ENCODE measurements at regions not wholly inside any gene's neighbourhood (a gene's known extent, or its start where the extent isn't known, plus 50 kb on each side); places are given as distances from the start of the nearest gene placed in this dataset.

DNA sequence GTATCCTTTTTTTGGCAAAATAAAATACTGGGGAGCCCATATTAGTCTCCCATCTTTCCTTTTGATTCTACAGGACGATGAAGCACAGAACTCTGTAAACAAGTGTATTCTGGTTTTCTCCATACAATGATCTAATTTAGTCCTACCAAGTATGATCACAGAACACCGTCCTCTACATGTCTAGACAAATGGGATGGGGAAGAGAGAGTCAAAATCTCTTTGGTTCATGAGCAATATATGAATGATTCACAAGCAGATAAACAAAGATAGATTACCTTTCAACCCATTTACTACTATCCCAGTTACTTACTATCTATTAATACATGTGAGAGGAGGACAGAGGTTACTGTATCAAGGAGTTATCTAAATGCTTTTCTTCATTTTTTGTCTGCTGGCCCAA, 352.4 kb upstream of the ACVR2A start:
- Mint-ChIP-seq H3K27ac (ENCODE audit: low read depth, unreplicated experiment) (no peak overlapping the region), H3K4me1 (ENCODE audit: insufficient read depth, unreplicated experiment) (no peaks in the 10 kb centered on the region), H3K36me3 (ENCODE audit: insufficient read depth, unreplicated experiment) (no peaks in the 10 kb centered on the region), H3K4me3 (ENCODE audit: unreplicated experiment) (no peak overlapping the region), H3K9me3 (ENCODE audit: unreplicated experiment) (no peaks in the 10 kb centered on the region), H3K27me3 (ENCODE audit: insufficient read depth, unreplicated experiment) (no peaks in the 10 kb centered on the region)
- DNase-seq (ENCODE audit: unreplicated experiment): no peak
- TF ChIP-seq, protein P1, sequence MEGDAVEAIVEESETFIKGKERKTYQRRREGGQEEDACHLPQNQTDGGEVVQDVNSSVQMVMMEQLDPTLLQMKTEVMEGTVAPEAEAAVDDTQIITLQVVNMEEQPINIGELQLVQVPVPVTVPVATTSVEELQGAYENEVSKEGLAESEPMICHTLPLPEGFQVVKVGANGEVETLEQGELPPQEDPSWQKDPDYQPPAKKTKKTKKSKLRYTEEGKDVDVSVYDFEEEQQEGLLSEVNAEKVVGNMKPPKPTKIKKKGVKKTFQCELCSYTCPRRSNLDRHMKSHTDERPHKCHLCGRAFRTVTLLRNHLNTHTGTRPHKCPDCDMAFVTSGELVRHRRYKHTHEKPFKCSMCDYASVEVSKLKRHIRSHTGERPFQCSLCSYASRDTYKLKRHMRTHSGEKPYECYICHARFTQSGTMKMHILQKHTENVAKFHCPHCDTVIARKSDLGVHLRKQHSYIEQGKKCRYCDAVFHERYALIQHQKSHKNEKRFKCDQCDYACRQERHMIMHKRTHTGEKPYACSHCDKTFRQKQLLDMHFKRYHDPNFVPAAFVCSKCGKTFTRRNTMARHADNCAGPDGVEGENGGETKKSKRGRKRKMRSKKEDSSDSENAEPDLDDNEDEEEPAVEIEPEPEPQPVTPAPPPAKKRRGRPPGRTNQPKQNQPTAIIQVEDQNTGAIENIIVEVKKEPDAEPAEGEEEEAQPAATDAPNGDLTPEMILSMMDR (IDR thresholded peaks at IDR 0.05; ENCODE audit: unreplicated experiment): no peak
- ChIA-PET POLR2A (no interaction called here), CTCF (interaction anchor here (1.8 kb wide), 1 partner anchor 10 kb away, joined by 6 read pairs; no protein-coding TSS in a partner anchor)
- intact Hi-C loops (cut with micrococcal nuclease): no loop called here
- no TSS peak for BruUV-seq (replicated peaks)

DNA sequence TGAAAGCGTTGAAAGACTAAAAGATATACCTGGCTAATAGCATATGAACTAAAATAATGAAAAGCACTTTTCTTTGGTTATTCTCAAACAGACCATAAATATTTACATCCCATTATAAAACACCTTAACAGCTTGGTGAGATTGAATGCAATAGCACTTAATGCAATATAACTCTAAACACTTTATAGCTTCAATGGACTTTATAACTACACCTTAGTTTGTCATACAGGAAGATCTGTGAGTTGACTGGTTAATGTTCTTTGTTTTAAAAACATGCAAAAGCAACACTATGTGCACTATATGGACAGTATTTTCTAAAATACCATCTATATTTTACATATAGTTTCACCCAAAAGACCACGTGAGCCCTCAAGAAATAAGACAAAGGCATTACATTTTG, 353.3 kb upstream of the ACVR2A start:
- intact Hi-C loops (cut with micrococcal nuclease): no loop called here
- ChIA-PET POLR2A (no interaction called here), CTCF (interaction anchor here (0.7 kb wide), 1 partner anchor 46 kb away, joined by 3 read pairs; no protein-coding TSS in a partner anchor)
- DNase-seq (ENCODE audit: unreplicated experiment): no peak
- Mint-ChIP-seq H3K36me3 (ENCODE audit: insufficient read depth, unreplicated experiment) (no peaks in the 10 kb centered on the region), H3K27me3 (ENCODE audit: insufficient read depth, unreplicated experiment) (no peaks in the 10 kb centered on the region), H3K4me1 (ENCODE audit: insufficient read depth, unreplicated experiment) (no peaks in the 10 kb centered on the region), H3K27ac (ENCODE audit: low read depth, unreplicated experiment) (no peak overlapping the region), H3K4me3 (ENCODE audit: unreplicated experiment) (no peak overlapping the region), H3K9me3 (ENCODE audit: unreplicated experiment) (no peaks in the 10 kb centered on the region)
- TF ChIP-seq, protein P1 (IDR thresholded peaks at IDR 0.05; ENCODE audit: unreplicated experiment): no peak
- BruUV-seq (replicated peaks): no TSS peak

DNA sequence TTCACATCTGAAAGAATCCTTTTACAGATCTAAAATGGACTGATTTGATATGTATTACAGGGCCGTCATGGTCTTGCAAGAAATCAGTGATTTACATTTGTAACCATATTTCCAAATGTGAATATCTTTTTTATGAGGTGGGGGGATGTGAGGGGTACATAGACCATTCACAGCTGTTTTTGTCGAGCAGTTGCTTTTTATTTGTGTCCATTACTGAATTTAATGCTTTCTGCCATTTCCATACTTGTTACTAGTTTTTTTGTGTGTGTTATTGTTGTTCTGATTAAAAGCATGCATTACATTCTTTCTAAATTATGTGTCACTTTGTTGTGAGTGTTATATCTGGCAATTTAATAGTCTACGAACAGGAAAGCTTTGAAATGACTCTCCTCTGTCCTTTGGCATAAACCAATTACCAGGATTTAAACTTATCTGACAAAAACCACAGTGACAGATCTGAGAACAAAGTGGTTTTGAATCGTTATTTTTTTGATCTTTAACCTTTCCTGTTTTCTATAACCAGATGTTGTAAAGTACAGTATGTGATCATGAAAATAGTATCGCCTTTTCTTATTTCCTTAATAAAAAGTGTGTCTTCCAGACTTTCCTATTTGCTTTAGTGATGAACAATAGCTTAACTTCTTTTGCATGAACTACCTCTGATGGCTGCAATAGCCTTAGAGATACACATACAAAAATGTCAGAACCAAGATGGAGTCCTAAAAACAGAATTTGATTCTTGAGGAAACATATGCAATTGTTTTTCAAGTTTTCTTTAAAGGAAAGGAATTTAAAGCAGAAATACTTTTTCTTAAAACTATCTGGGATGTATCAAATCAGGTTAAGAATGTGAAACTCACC, 354.2 kb upstream of the ACVR2A start:
- no peak overlapping the region for H3K27ac Mint-ChIP-seq (ENCODE audit: low read depth, unreplicated experiment)
- no TSS peak for BruUV-seq (replicated peaks)
- TF ChIP-seq, protein P1 (IDR thresholded peaks at IDR 0.05; ENCODE audit: unreplicated experiment): no peak
- H3K4me1 Mint-ChIP-seq (ENCODE audit: insufficient read depth, unreplicated experiment): no peaks in the 10 kb centered on the region
- no peaks in the 10 kb centered on the region for H3K36me3 Mint-ChIP-seq (ENCODE audit: insufficient read depth, unreplicated experiment)
- ChIA-PET CTCF (interaction anchor here (0.7 kb wide), 1 partner anchor 45 kb away, joined by 3 read pairs; no protein-coding TSS in a partner anchor), POLR2A (interaction anchor here (1.0 kb wide), 1 partner anchor 12 kb away, joined by 3 read pairs; no protein-coding TSS in a partner anchor)
- intact Hi-C loops (cut with micrococcal nuclease): no loop called here
- no peaks in the 10 kb centered on the region for H3K27me3 Mint-ChIP-seq (ENCODE audit: insufficient read depth, unreplicated experiment)
- no peaks in the 10 kb centered on the region for H3K9me3 Mint-ChIP-seq (ENCODE audit: unreplicated experiment)
- no peak overlapping the region for H3K4me3 Mint-ChIP-seq (ENCODE audit: unreplicated experiment)
- DNase-seq (ENCODE audit: unreplicated experiment): no peak

DNA sequence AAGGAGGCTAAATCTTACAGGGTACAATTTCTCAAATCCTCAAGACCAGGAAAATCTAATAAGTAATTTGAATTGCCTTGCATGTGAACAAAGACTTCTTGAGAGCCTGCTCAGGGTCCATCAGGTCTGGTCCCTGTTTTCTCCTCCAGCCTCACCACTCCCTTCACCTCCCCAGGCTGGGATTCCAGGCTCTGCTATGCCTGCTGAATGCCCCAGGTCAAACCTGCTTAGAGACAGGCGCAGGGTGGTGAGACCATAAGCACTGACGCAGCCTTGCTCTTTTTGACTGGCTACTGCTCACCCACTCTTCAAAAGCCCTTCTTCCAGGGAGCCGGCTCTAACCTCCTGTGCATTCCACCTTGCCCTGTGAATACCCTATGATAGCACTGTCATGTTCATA, 356.4 kb upstream of the ACVR2A start:
- DNase-seq (ENCODE audit: unreplicated experiment): no peak
- ChIA-PET POLR2A (no interaction called here), CTCF (no interaction called here)
- Mint-ChIP-seq H3K4me1 (ENCODE audit: insufficient read depth, unreplicated experiment) (no peaks in the 10 kb centered on the region), H3K9me3 (ENCODE audit: unreplicated experiment) (no peaks in the 10 kb centered on the region), H3K27me3 (ENCODE audit: insufficient read depth, unreplicated experiment) (no peaks in the 10 kb centered on the region), H3K4me3 (ENCODE audit: unreplicated experiment) (no peak overlapping the region), H3K27ac (ENCODE audit: low read depth, unreplicated experiment) (no peak overlapping the region), H3K36me3 (ENCODE audit: insufficient read depth, unreplicated experiment) (no peaks in the 10 kb centered on the region)
- TF ChIP-seq, protein P1 (IDR thresholded peaks at IDR 0.05; ENCODE audit: unreplicated experiment): no peak
- no TSS peak for BruUV-seq (replicated peaks)
- intact Hi-C loops (cut with micrococcal nuclease): no loop called here

All from MCF 10A (cell line).